ENCODE measurements at regions not wholly inside any gene's neighbourhood (a gene's known extent, or its start where the extent isn't known, plus 50 kb on each side); places are given as distances from the start of the nearest gene placed in this dataset.

- no peak for TF ChIP-seq CTCF (IDR thresholded peaks at IDR 0.05)
- TF ChIP-seq POLR2A (IDR thresholded peaks at IDR 0.05), result no peak
These were observed 150.1 kb downstream of the SUDS3 start for GRCh38 chr12:118526255-118527095.
